Esophagus muscularis mucosa (tissue), 3 donors: ENCODE measurements at regions not wholly inside any gene's neighbourhood (a gene's known extent, or its start where the extent isn't known, plus 50 kb on each side); places are given as distances from the start of the nearest gene placed in this dataset.

Experiments
- CTCF ChIP-seq, 3 experiments: fragments of 200-600 bp in 2 of 3; fragments of 450-650 bp in 1 of 3; sonication (generic) in 2 of 3; IDR thresholded peaks; one replicate each; pipeline ENCODE4 v1.5.1; 2017 to 2019; ENCODE audit warnings: antibody characterized with exemption in 3 of 3, mild to moderate bottlenecking in 2 of 3, moderate library complexity in 1 of 3
- POLR2A ChIP-seq: fragments of 450-650 bp; IDR thresholded peaks from one replicate; pipeline ENCODE4 v1.6.1; 2017; ENCODE audit warnings: antibody characterized with exemption, moderate library complexity, mild to moderate bottlenecking, low read depth

GRCh38 chr17:36696805-36697204 lies 95.4 kb downstream of the MRM1 start:
- TF ChIP-seq POLR2A (no peak), CTCF (IDR thresholded peaks at IDR 0.05) (no peak)
